Activated naive CD4-positive, alpha-beta T cell treated with anti-CD3 and anti-CD28 coated beads, Interleukin-2, amount 10 ng/mL, durations not matched to agents 7 days and 5 days (primary cell): ENCODE measurements at regions not wholly inside any gene's neighbourhood (a gene's known extent, or its start where the extent isn't known, plus 50 kb on each side); places are given as distances from the start of the nearest gene placed in this dataset.
"Not testable (repeated sequence)": the region's sequence is repeated elsewhere in the genome, so short reads cannot be mapped to it uniquely, and the experiment has no call there.

Source experiments
- CTCF ChIA-PET: fragments of 350-600 bp; sonication (Branson Sonifier 250); formaldehyde crosslinking; loops from one replicate; lab custom pipeline; 2021; ENCODE audit warnings: antibody characterized with exemption; lab: Charles Lee
- DNase-seq: peaks from one replicate; pipeline ENCODE4 v3.0.0-alpha.2; 2020
- H3K27ac Mint-ChIP-seq: one replicate; pipeline ENCODE4 v1.8.0; 2021; ENCODE audit warnings: mild to moderate bottlenecking, moderate library complexity, mixed read lengths
- H3K27me3 Mint-ChIP-seq: one replicate; pipeline ENCODE4 v1.8.0; 2021; ENCODE audit warnings: mild to moderate bottlenecking, mixed read lengths
- H3K36me3 Mint-ChIP-seq: one replicate; pipeline ENCODE4 v1.8.0; 2021; ENCODE audit warnings: mixed read lengths
- H3K4me1 Mint-ChIP-seq: one replicate; pipeline ENCODE4 v1.8.0; 2021; ENCODE audit warnings: mixed read lengths
- H3K4me3 Mint-ChIP-seq: one replicate; pipeline ENCODE4 v1.8.0; 2021; ENCODE audit warnings: mild to moderate bottlenecking, moderate library complexity, mixed read lengths
- H3K9me3 Mint-ChIP-seq: one replicate; pipeline ENCODE4 v1.8.0; 2021; ENCODE audit warnings: mixed read lengths

- H3K9me3 Mint-ChIP-seq = no peaks in the 10 kb centered on the region
- no peak overlapping the region for H3K4me3 Mint-ChIP-seq
- H3K27ac Mint-ChIP-seq = no peak overlapping the region
- CTCF ChIA-PET = no interaction called here
- no peaks in the 10 kb centered on the region for H3K36me3 Mint-ChIP-seq
- no peak for DNase-seq
- peaks cover 3% of the 10 kb centered on the region for H3K27me3 Mint-ChIP-seq
- no peaks in the 10 kb centered on the region for H3K4me1 Mint-ChIP-seq
Measured at GRCh38 chr3:70726096-70726938, 413.9 kb upstream of the MDFIC2 start.

DNA sequence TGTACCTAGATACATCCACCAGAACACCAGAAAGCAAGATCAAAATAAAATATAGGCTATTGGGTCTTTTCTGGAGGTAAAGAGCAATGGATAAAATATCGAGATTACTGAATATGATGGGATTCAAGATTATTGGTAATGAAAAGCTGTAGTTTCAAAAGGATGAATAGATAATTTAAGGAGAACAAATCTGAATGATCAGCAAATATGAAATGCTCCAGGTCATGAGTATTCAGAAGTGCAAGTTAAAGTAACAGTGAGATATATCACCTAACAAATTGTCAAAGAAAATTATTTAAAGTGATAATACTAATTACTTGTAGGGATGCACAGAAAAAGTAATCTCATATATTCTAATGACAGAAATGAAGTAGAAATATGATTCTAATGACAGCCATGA is 409.6 kb upstream of the MDFIC2 start:
- CTCF ChIA-PET = no interaction called here
- Mint-ChIP-seq H3K27ac (no peak overlapping the region), H3K4me3 (no peak overlapping the region), H3K9me3 (no peaks in the 10 kb centered on the region), H3K36me3 (no peaks in the 10 kb centered on the region), H3K4me1 (no peaks in the 10 kb centered on the region), H3K27me3 (peaks cover 6% of the 10 kb centered on the region)
- no peak for DNase-seq

DNA sequence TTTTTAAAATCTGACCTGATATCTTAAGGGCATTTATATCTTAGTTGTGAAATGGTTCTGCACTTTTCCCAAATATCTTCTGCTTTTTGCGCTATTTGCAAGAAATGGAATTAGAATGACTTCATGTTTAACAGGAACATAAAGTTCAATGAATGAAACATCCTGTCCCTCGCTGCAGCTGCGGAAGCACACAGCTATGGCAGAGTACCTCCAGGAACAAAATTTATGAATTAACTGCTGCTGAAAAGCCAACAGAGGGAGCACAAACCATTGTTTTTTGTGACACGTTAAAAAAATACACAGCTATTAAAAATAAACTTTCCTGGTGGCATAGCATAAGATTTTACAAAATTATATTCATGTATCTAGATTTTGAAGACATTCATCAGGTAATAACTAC is 404.4 kb upstream of the MDFIC2 start:
- Mint-ChIP-seq H3K27me3 (peaks cover 6% of the 10 kb centered on the region), H3K4me3 (no peak overlapping the region), H3K36me3 (no peaks in the 10 kb centered on the region), H3K9me3 (peaks cover 16% of the 10 kb centered on the region), H3K27ac (no peak overlapping the region), H3K4me1 (no peaks in the 10 kb centered on the region)
- CTCF ChIA-PET = interaction anchor here (0.9 kb wide), 1 partner anchor 234 kb away, joined by 3 read pairs; no protein-coding TSS in a partner anchor
- DNase-seq = no peak

- no peaks in the 10 kb centered on the region for H3K27me3 Mint-ChIP-seq
- H3K36me3 Mint-ChIP-seq = no peaks in the 10 kb centered on the region
- H3K27ac Mint-ChIP-seq = no peak overlapping the region
- CTCF ChIA-PET = no interaction called here
- DNase-seq = no peak
- H3K4me3 Mint-ChIP-seq = no peak overlapping the region
- no peaks in the 10 kb centered on the region for H3K4me1 Mint-ChIP-seq
- peaks cover 20% of the 10 kb centered on the region for H3K9me3 Mint-ChIP-seq
Measured at GRCh38 chr3:70712449-70713082, 400.1 kb upstream of the MDFIC2 start.

- no peak for DNase-seq
- Mint-ChIP-seq H3K4me1 (no peaks in the 10 kb centered on the region), H3K27me3 (peaks cover 10% of the 10 kb centered on the region), H3K4me3 (no peak overlapping the region), H3K9me3 (no peaks in the 10 kb centered on the region), H3K36me3 (no peaks in the 10 kb centered on the region), H3K27ac (peak overlapping the region; percentile 34)
- CTCF ChIA-PET = no interaction called here
Measured at GRCh38 chr3:70703305-70704102, 391.1 kb upstream of the MDFIC2 start.

GRCh38 chr3:70702132-70702531 is 389.7 kb upstream of the MDFIC2 start:
- Mint-ChIP-seq H3K36me3 (no peaks in the 10 kb centered on the region), H3K27me3 (peaks cover 10% of the 10 kb centered on the region), H3K4me1 (no peaks in the 10 kb centered on the region), H3K4me3 (no peak overlapping the region), H3K27ac (no peak overlapping the region), H3K9me3 (no peaks in the 10 kb centered on the region)
- DNase-seq = no peak
- CTCF ChIA-PET = no interaction called here

- no peak overlapping the region for H3K4me3 Mint-ChIP-seq
- DNase-seq = no peak
- no peaks in the 10 kb centered on the region for H3K27me3 Mint-ChIP-seq
- CTCF ChIA-PET = no interaction called here
- H3K27ac Mint-ChIP-seq = no peak overlapping the region
- H3K9me3 Mint-ChIP-seq = no peaks in the 10 kb centered on the region
- H3K36me3 Mint-ChIP-seq = no peaks in the 10 kb centered on the region
- no peaks in the 10 kb centered on the region for H3K4me1 Mint-ChIP-seq
Measured at GRCh38 chr3:70684701-70685100, 372.3 kb upstream of the MDFIC2 start.

GRCh38 chr3:70675810-70676209 is 363.4 kb upstream of the MDFIC2 start:
- H3K4me3 Mint-ChIP-seq, H3K9me3 Mint-ChIP-seq, H3K4me1 Mint-ChIP-seq, H3K27me3 Mint-ChIP-seq, H3K27ac Mint-ChIP-seq, DNase-seq, CTCF ChIA-PET, H3K36me3 Mint-ChIP-seq: not testable (repeated sequence)

DNA sequence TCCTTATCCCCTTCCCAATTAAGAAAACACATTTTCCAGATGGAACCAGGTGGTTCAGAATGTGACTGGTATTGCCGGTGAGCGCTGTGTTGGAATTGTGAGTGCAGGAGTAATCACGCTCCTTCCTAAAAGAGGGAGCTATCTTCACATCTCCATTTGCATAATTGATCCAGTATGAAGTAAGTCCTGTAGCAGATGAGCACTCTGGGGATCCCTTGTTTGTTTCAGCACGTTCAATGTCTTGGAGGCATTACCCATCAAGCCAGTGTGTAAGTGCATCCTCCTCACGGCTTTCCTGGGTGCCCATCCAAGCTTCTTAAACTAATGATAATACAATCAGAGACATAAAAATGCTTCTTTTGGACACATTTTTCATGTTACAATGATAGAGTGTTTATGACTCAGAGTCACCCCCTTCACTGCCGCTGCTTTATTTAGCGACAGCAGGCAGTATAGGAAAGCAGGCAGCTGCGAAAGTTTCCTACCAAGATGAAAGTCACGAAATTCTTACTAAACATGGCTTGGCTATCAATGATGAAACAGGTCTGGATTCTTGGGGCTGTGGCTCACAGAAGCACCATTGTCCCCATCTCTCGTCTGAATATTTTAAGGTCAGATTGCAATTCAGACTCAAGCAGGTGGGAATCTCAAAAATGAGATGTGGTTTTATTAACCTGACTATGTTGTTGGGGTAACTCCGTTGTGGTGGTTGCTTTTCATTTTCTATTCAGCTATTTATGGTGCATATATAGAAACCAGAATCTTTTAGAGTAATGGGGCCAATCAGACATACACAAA is 346.3 kb upstream of the MDFIC2 start:
- no peak overlapping the region for H3K27ac Mint-ChIP-seq
- CTCF ChIA-PET = interaction anchor here (0.9 kb wide), 1 partner anchor 82 kb away, joined by 3 read pairs; no protein-coding TSS in a partner anchor
- no peaks in the 10 kb centered on the region for H3K36me3 Mint-ChIP-seq
- peaks cover 9% of the 10 kb centered on the region for H3K27me3 Mint-ChIP-seq
- no peaks in the 10 kb centered on the region for H3K9me3 Mint-ChIP-seq
- no peak overlapping the region for H3K4me3 Mint-ChIP-seq
- no peak for DNase-seq
- H3K4me1 Mint-ChIP-seq = no peaks in the 10 kb centered on the region

DNA sequence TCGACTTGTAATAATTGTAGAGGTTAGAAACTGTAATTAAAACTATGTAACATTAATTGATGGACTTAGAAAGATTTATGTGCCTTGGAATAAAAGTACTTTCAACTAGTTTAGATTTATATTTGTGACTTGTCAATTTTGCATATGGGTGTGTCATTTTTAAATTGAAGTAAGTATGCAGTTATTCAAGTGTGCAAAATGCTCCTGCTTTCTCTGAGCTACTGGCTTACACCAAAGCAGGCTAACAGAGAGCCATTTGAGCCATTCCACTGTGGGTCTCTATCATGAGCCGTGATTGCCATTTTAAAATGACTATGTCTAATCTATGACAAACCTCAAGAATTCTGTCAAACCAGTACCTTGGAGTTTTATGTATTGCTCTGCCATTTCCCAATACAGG is 345.0 kb upstream of the MDFIC2 start:
- DNase-seq = no peak
- CTCF ChIA-PET = no interaction called here
- peaks cover 9% of the 10 kb centered on the region for H3K27me3 Mint-ChIP-seq

DNA sequence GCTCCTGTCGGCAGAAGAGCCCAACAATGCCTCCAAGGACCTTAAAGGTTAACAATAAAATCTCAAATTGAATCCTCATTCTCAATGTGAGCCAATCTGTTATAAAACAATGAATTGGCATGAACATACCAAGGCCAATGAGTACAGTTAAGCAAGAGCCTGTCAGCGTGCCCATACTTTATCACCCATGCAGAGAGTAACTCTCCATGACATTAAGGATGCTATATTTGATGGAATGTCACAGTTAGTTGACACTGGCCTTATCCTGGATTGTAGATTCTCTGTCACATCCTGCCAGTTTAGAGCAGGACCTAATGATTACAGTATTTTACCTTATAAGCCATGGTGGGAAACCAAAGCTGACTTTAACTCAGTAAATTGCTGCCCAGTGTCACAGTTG is 335.4 kb upstream of the MDFIC2 start:
- H3K36me3 Mint-ChIP-seq = no peaks in the 10 kb centered on the region
- H3K27ac Mint-ChIP-seq = no peak overlapping the region
- H3K4me1 Mint-ChIP-seq = no peaks in the 10 kb centered on the region
- DNase-seq = no peak
- H3K4me3 Mint-ChIP-seq = no peak overlapping the region
- CTCF ChIA-PET = no interaction called here
- peaks cover 3% of the 10 kb centered on the region for H3K9me3 Mint-ChIP-seq
- H3K27me3 Mint-ChIP-seq = no peaks in the 10 kb centered on the region

More for the DNA sequence above, 345.0 kb upstream of the MDFIC2 start:
- Mint-ChIP-seq H3K4me1 (no peaks in the 10 kb centered on the region), H3K27ac (no peak overlapping the region), H3K36me3 (no peaks in the 10 kb centered on the region), H3K9me3 (no peaks in the 10 kb centered on the region), H3K4me3 (no peak overlapping the region)

GRCh38 chr3:70647094-70647493 is 334.7 kb upstream of the MDFIC2 start:
- peaks cover 3% of the 10 kb centered on the region for H3K9me3 Mint-ChIP-seq
- no peaks in the 10 kb centered on the region for H3K36me3 Mint-ChIP-seq
- no peak overlapping the region for H3K27ac Mint-ChIP-seq
- H3K27me3 Mint-ChIP-seq = no peaks in the 10 kb centered on the region
- no peak for DNase-seq
- no peak overlapping the region for H3K4me3 Mint-ChIP-seq
- CTCF ChIA-PET = no interaction called here
- H3K4me1 Mint-ChIP-seq = no peaks in the 10 kb centered on the region

DNA sequence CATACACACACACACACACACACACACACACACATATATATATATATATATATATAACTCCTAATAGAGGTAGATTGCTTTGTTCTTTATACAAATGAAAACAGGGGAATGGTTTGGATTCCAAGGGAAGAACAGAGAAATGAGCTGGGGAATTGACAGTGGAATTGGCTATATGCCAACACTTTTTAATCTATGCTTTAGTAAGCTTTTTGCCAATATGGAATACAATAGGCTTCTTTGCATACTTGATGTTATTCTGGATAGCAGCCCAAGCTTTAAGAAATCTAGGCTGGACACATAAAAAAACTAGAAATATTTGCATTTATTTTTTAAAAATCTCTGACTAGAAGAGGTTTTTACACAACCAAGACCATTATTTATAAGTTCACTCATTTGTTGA is 334.2 kb upstream of the MDFIC2 start:
- Mint-ChIP-seq H3K4me3 (no peak overlapping the region), H3K9me3 (peaks cover 3% of the 10 kb centered on the region), H3K36me3 (no peaks in the 10 kb centered on the region), H3K27ac (no peak overlapping the region), H3K4me1 (no peaks in the 10 kb centered on the region), H3K27me3 (no peaks in the 10 kb centered on the region)
- no peak for DNase-seq
- CTCF ChIA-PET = no interaction called here

GRCh38 chr3:70640481-70640880 is 328.0 kb upstream of the MDFIC2 start:
- DNase-seq = no peak
- Mint-ChIP-seq H3K27ac (no peak overlapping the region), H3K4me1 (no peaks in the 10 kb centered on the region), H3K4me3 (no peak overlapping the region), H3K36me3 (no peaks in the 10 kb centered on the region), H3K9me3 (peaks cover 3% of the 10 kb centered on the region), H3K27me3 (no peaks in the 10 kb centered on the region)
- CTCF ChIA-PET = no interaction called here
